ENCODE measurements at regions not wholly inside any gene's neighbourhood (a gene's known extent, or its start where the extent isn't known, plus 50 kb on each side); places are given as distances from the start of the nearest gene placed in this dataset.

- Histone ChIP-seq H3K36me3 (replicated peaks) (no peaks in the 10 kb centered on the region), H3K27me3 (ENCODE audit: low read depth) (no peaks in the 10 kb centered on the region), H3K4me1 (no peaks in the 10 kb centered on the region), H3K9me3 (no peaks in the 10 kb centered on the region), H3K4me3 (no peak overlapping the region)
- in situ Hi-C loops (cut with MboI; ENCODE audit: low sequenced_read_pairs): no loop called here
- DNase-seq (ENCODE audit: low spot score in 2 of 2): no peak
Measured at GRCh38 chr4:3358656-3359055, 65.8 kb downstream of the RGS12 start.

- no peak overlapping the region for H3K4me3 ChIP-seq
- no peaks in the 10 kb centered on the region for H3K36me3 ChIP-seq (replicated peaks)
- in situ Hi-C loops (cut with MboI; ENCODE audit: low sequenced_read_pairs): no loop called here
- no peaks in the 10 kb centered on the region for H3K27me3 ChIP-seq (ENCODE audit: low read depth)
- DNase-seq (ENCODE audit: low spot score in 2 of 2): no peak
- H3K4me1 ChIP-seq: no peaks in the 10 kb centered on the region
- no peaks in the 10 kb centered on the region for H3K9me3 ChIP-seq
Measured at GRCh38 chr4:3360777-3361176, 68.0 kb downstream of the RGS12 start.

GRCh38 chr4:3361406-3361805 is 68.6 kb downstream of the RGS12 start:
- Histone ChIP-seq H3K4me1 (no peaks in the 10 kb centered on the region), H3K4me3 (no peak overlapping the region), H3K36me3 (replicated peaks) (no peaks in the 10 kb centered on the region), H3K27me3 (ENCODE audit: low read depth) (no peaks in the 10 kb centered on the region), H3K9me3 (no peaks in the 10 kb centered on the region)
- in situ Hi-C loops (cut with MboI; ENCODE audit: low sequenced_read_pairs): no loop called here
- no peak for DNase-seq (ENCODE audit: low spot score in 2 of 2)

GRCh38 chr4:3361896-3362295 is 69.1 kb downstream of the RGS12 start:
- in situ Hi-C loops (cut with MboI; ENCODE audit: low sequenced_read_pairs): no loop called here
- no peak for DNase-seq (ENCODE audit: low spot score in 2 of 2)
- Histone ChIP-seq H3K9me3 (no peaks in the 10 kb centered on the region), H3K4me3 (no peak overlapping the region), H3K4me1 (no peaks in the 10 kb centered on the region), H3K36me3 (replicated peaks) (no peaks in the 10 kb centered on the region), H3K27me3 (ENCODE audit: low read depth) (no peaks in the 10 kb centered on the region)

GRCh38 chr4:3362431-3363287 is 69.8 kb downstream of the RGS12 start:
- H3K9me3 ChIP-seq: no peaks in the 10 kb centered on the region
- in situ Hi-C loops (cut with MboI; ENCODE audit: low sequenced_read_pairs): no loop called here
- H3K4me1 ChIP-seq: no peaks in the 10 kb centered on the region
- H3K27me3 ChIP-seq (ENCODE audit: low read depth): no peaks in the 10 kb centered on the region
- no peaks in the 10 kb centered on the region for H3K36me3 ChIP-seq (replicated peaks)
- no peak for DNase-seq (ENCODE audit: low spot score in 2 of 2)
- H3K4me3 ChIP-seq: no peak overlapping the region

- Histone ChIP-seq H3K4me1 (no peaks in the 10 kb centered on the region), H3K4me3 (no peak overlapping the region), H3K27me3 (ENCODE audit: low read depth) (no peaks in the 10 kb centered on the region), H3K36me3 (replicated peaks) (no peaks in the 10 kb centered on the region), H3K9me3 (no peaks in the 10 kb centered on the region)
- in situ Hi-C loops (cut with MboI; ENCODE audit: low sequenced_read_pairs): no loop called here
- no peak for DNase-seq (ENCODE audit: low spot score in 2 of 2)
Measured at GRCh38 chr4:3363411-3364141, 70.8 kb downstream of the RGS12 start.

- in situ Hi-C loops (cut with MboI; ENCODE audit: low sequenced_read_pairs): no loop called here
- Histone ChIP-seq H3K9me3 (no peaks in the 10 kb centered on the region), H3K27me3 (ENCODE audit: low read depth) (no peaks in the 10 kb centered on the region), H3K4me1 (no peaks in the 10 kb centered on the region; the same call in 1 of the 2 replicates), H3K36me3 (replicated peaks) (no peaks in the 10 kb centered on the region), H3K4me3 (no peak overlapping the region)
- DNase-seq (ENCODE audit: low spot score in 2 of 2): no peak
Measured at GRCh38 chr4:3364199-3364598, 71.4 kb downstream of the RGS12 start.

- in situ Hi-C loops (cut with MboI; ENCODE audit: low sequenced_read_pairs): no loop called here
- no peak overlapping the region for H3K4me3 ChIP-seq
- no peak for DNase-seq (ENCODE audit: low spot score in 2 of 2)
- H3K4me1 ChIP-seq: peaks cover 5% of the 10 kb centered on the region; the same call in 1 of the 2 replicates
- H3K9me3 ChIP-seq: no peaks in the 10 kb centered on the region
- no peaks in the 10 kb centered on the region for H3K27me3 ChIP-seq (ENCODE audit: low read depth)
- no peaks in the 10 kb centered on the region for H3K36me3 ChIP-seq (replicated peaks)
Measured at GRCh38 chr4:3364634-3365314, 72.0 kb downstream of the RGS12 start.

GRCh38 chr4:3365326-3365725 is 72.5 kb downstream of the RGS12 start:
- peaks cover 5% of the 10 kb centered on the region; the same call in 1 of the 2 replicates for H3K4me1 ChIP-seq
- DNase-seq (ENCODE audit: low spot score in 2 of 2): no peak
- H3K4me3 ChIP-seq: no peak overlapping the region
- no peaks in the 10 kb centered on the region for H3K36me3 ChIP-seq (replicated peaks)
- in situ Hi-C loops (cut with MboI; ENCODE audit: low sequenced_read_pairs): no loop called here
- no peaks in the 10 kb centered on the region for H3K9me3 ChIP-seq
- H3K27me3 ChIP-seq (ENCODE audit: low read depth): no peaks in the 10 kb centered on the region

- no peaks in the 10 kb centered on the region for H3K36me3 ChIP-seq (replicated peaks)
- H3K27me3 ChIP-seq (ENCODE audit: low read depth): no peaks in the 10 kb centered on the region
- no peak for DNase-seq (ENCODE audit: low spot score in 2 of 2)
- H3K9me3 ChIP-seq: no peaks in the 10 kb centered on the region
- H3K4me1 ChIP-seq: peaks cover 5% of the 10 kb centered on the region; the same call in 1 of the 2 replicates
- in situ Hi-C loops (cut with MboI; ENCODE audit: low sequenced_read_pairs): no loop called here
- H3K4me3 ChIP-seq: no peak overlapping the region
Measured at GRCh38 chr4:3365871-3366842, 73.3 kb downstream of the RGS12 start.

- Histone ChIP-seq H3K36me3 (replicated peaks) (no peaks in the 10 kb centered on the region), H3K27me3 (ENCODE audit: low read depth) (no peaks in the 10 kb centered on the region), H3K9me3 (no peaks in the 10 kb centered on the region), H3K4me1 (peaks cover 5% of the 10 kb centered on the region; the same call in 1 of the 2 replicates), H3K4me3 (no peak overlapping the region)
- in situ Hi-C loops (cut with MboI; ENCODE audit: low sequenced_read_pairs): no loop called here
- no peak for DNase-seq (ENCODE audit: low spot score in 2 of 2)
Measured at GRCh38 chr4:3366893-3367775, 74.3 kb downstream of the RGS12 start.

GRCh38 chr4:3367866-3368265 is 73.9 kb upstream of the HGFAC start:
- Histone ChIP-seq H3K4me1 (peaks cover 5% of the 10 kb centered on the region; the same call in 1 of the 2 replicates), H3K4me3 (no peak overlapping the region), H3K9me3 (no peaks in the 10 kb centered on the region), H3K36me3 (replicated peaks) (no peaks in the 10 kb centered on the region), H3K27me3 (ENCODE audit: low read depth) (no peaks in the 10 kb centered on the region)
- DNase-seq (ENCODE audit: low spot score in 2 of 2): no peak
- in situ Hi-C loops (cut with MboI; ENCODE audit: low sequenced_read_pairs): no loop called here

All from HAP-1 (cell line).